ENCODE measurements at regions not wholly inside any gene's neighbourhood (a gene's known extent, or its start where the extent isn't known, plus 50 kb on each side); places are given as distances from the start of the nearest gene placed in this dataset.
A peak's percentile ranks its signal among the peaks of the same experiment; 100 is the strongest.

DNA sequence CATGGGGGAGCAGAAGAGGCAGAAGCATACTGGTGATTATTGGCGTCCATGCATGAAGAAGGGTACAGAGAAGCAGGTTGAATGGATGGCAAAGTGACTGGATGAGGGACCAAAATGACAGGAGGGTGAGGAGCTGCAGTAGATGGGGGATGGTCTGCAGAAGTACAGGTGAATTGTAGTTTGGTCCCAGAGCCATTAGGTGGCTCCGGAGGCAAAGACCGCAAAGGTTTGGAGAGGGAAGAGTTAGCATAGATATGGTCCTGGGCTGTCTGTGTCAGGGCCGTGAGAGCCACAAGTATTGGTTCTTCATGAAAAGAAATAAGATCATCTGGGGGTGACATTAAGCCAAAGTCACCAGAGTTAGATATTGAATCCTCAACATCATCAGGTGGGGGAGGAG lies 59.0 kb upstream of the ZNF726 start:
- DNase-seq (ENCODE audit: low read depth) = no peak

DNA sequence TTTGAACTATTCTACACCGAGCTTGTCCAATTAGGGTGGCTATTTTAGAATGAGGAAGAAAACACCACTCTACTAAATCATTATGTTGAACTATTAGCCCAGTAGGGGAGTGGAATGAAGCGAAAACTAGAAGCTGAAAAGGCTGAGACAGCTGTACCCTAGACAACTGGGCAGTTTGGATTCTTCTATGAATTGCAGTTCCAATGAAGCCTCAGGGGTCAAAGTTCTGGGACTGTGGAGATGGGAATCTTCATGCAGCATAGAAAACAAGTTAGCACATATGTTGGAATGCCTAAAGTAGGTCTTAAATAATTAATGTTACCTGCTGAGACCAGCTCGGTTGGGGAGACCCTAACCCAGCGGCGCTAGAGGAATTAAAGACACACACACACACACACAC lies 62.7 kb upstream of the ZNF726 start:
- no peak for DNase-seq (ENCODE audit: low read depth)

DNA sequence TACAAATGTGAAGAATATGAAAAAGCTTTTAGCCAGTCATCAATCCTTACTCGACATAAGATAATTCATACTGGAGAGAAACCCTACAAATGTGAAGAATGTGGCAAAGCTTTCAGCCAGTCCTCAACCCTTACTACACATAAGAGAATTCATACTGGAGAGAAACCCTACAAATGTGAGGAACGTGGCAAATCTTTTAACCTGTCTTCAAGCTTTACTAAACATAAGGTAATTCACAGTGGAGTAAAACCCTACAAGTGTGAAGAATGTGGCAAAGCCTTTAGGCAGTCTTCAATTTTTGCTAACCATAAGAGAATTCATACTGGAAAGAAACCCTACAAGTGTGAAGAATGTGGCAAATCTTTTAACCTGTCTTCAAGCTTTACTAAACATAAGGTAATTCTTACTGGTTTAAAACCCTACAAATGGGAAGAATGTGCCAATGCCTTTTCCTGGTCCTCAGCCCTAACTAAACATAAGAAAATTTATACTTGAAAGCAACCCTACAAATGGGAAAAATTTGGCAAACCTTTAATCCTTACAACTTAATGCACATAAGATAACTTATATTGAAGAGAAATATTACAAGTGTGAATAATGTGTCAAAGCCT lies 74.1 kb upstream of the ZNF681 start:
- DNase-seq (ENCODE audit: low read depth) = no peak

DNA sequence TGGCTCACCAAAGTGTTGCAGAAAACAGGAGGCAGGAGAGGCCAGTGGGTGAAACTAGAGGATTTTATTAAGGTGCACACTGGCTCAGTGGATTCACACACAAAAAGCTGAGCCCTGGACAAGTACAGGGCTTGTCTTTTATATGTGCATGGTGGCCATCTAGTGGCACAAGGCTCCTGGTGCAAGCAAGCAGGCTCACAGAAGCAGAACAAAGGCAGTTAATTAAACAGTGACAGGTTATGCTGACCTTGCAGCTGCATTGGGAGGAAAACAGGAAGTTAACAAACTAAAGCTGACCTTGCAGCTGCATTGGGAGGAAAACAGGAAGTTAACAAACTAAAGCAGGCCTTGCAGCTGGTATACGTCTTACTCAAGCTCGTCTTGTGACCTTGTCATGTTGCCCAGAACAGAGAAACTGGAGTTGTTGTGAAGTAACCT lies 65.3 kb upstream of the ZNF681 start:
- DNase-seq (ENCODE audit: low read depth) = peak; percentile 25

DNA sequence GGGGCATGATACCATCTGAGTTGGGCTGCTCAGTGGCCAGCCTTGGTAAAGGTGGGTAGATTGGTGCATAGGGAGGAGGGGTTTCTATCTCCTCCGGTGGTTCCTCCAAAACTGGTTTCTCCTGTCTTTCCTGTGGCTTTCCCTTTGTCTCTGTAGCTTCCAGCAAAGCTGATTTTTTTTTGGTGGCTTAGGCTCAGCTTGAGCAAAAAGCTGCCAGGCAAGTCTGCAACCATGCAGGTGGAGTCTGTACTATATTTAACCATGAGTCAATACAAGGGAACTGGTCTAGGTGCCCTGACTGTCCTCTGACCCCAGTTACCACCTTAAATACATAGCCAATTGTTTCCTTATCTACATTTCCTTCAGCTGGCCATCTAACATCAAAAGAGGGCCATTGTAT lies 64.0 kb upstream of the ZNF681 start:
- no peak for DNase-seq (ENCODE audit: low read depth)

DNA sequence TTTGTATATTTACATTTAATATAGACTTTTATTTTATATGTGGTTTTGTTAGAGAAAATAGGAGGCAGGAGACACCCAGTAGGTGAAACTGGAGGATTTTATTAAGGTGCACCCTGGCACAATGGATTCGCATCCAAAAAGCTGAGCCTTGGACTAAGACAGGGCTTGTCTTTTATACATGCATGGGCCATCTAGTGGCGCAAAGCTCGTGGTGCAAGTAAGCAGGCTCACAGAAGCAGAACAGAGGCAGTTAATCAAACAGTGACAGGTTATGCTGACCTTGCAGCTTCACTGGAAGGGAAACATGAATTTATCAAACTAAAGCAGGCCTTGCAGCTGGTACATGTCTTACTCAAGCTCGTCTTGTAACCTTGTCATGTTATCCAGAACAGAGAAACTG lies 58.8 kb upstream of the ZNF681 start:
- no peak for DNase-seq (ENCODE audit: low read depth)

DNA sequence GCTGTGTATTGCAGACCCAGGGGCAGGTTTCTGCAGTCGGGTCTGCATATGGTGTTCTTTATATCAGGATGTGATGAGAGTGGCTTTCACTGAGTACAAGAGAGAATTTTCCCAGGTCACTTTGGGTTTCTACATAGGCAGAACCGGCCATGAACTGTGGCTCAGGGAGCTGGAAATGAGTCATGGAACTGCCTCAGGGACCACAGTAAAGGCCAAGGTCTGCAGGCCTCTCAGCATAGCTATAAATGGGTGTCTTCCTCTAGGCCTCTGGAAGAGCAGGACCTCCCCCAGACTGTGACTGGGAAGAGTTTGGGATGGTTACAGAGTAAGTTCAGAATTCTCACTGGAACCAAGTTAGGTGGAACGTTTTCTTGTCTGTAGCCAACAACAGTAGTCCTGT lies 51.8 kb upstream of the ZNF681 start:
- no peak for DNase-seq (ENCODE audit: low read depth)
